Liver (tissue), 8 donors: ENCODE measurements at regions not wholly inside any gene's neighbourhood (a gene's known extent, or its start where the extent isn't known, plus 50 kb on each side); places are given as distances from the start of the nearest gene placed in this dataset.

ENCODE experiments used
- DNase-seq: peaks from one replicate; pipeline ENCODE4 v3.0.0-alpha.2; 2017; ENCODE audit warnings: low spot score
- H3K27ac ChIP-seq, 2 donors: one replicate each; pipeline ENCODE4 v1.7.0; 2013; ENCODE audit warnings: inconsistent platforms in 2 of 2, low read length in 2 of 2, control low read depth in 1 of 2, low read depth in 1 of 2, mild to moderate bottlenecking in 1 of 2
- H3K27me3 ChIP-seq, 4 donors: one replicate each; pipeline versions ENCODE4 v1.6.1 to v1.7.0; 2013; ENCODE audit warnings: low read length in 3 of 4, inconsistent platforms in 1 of 4, mild to moderate bottlenecking in 1 of 4, moderate library complexity in 1 of 4; ENCODE audit not compliant: control insufficient read depth in 4 of 4, insufficient read depth in 4 of 4
- H3K36me3 ChIP-seq, 4 donors: one replicate each; pipeline versions ENCODE4 v1.6.1 to v1.7.0; 2013; ENCODE audit warnings: low read length in 3 of 4, mild to moderate bottlenecking in 3 of 4, low read depth in 1 of 4, moderate library complexity in 1 of 4; ENCODE audit not compliant: control insufficient read depth in 4 of 4, insufficient read depth in 3 of 4
- H3K4me1 ChIP-seq, 4 donors: one replicate each; pipeline versions ENCODE4 v1.6.1 to v1.7.0; 2013; ENCODE audit warnings: low read length in 3 of 4, mild to moderate bottlenecking in 3 of 4, moderate library complexity in 1 of 4; ENCODE audit not compliant: control insufficient read depth in 4 of 4, insufficient read depth in 4 of 4
- H3K4me3 ChIP-seq, 3 donors: one replicate each; pipeline versions ENCODE4 v1.6.1 to v1.7.0; 2013; ENCODE audit warnings: low read length in 3 of 3, control low read depth in 1 of 3, low read depth in 1 of 3, mild to moderate bottlenecking in 1 of 3
- H3K9ac ChIP-seq, 2 donors: one replicate each; pipeline ENCODE4 v1.7.0; 2013; ENCODE audit warnings: low read length in 2 of 2, mild to moderate bottlenecking in 2 of 2, moderate library complexity in 2 of 2, control low read depth in 1 of 2, low read depth in 1 of 2
- H3K9me3 ChIP-seq, 4 donors: one replicate each; pipeline versions ENCODE4 v1.6.1 to v1.7.0; 2013; ENCODE audit warnings: low read length in 3 of 4; ENCODE audit not compliant: control insufficient read depth in 4 of 4
- CTCF ChIP-seq: fragments of 150-350 bp; IDR thresholded peaks from 2 replicates; pipeline ENCODE4 v1.5.1; 2017; ENCODE audit warnings: improper control_type of control experiment, low read depth, low read length; ENCODE audit not compliant: missing input control
- EGR1 ChIP-seq, 2 donors: IDR thresholded peaks; 2 replicates each; pipeline ENCODE4 v1.6.1; 2016 to 2018; ENCODE audit warnings: antibody characterized with exemption in 2 of 2, low read depth in 2 of 2
- FOXA1 ChIP-seq: IDR thresholded peaks from 2 replicates; pipeline ENCODE4 v1.6.1; 2016; ENCODE audit warnings: antibody characterized with exemption
- FOXA2 ChIP-seq: IDR thresholded peaks from 2 replicates; pipeline ENCODE4 v1.6.1; 2016; ENCODE audit warnings: antibody characterized with exemption
- GABPA ChIP-seq, 2 donors: IDR thresholded peaks in 1 of 2; conservative IDR thresholded peaks in 1 of 2; 2 replicates each; pipeline ENCODE4 v1.6.1; 2016; ENCODE audit warnings: antibody characterized with exemption in 2 of 2, mild to moderate bottlenecking in 1 of 2, moderate library complexity in 1 of 2
- HNF4A ChIP-seq, 2 donors: conservative IDR thresholded peaks; 2 replicates each; pipeline ENCODE4 v1.6.1; 2016; ENCODE audit warnings: antibody characterized with exemption in 2 of 2, mild to moderate bottlenecking in 2 of 2
- HNF4G ChIP-seq: IDR thresholded peaks from 2 replicates; pipeline ENCODE4 v1.6.1; 2016; ENCODE audit warnings: antibody characterized with exemption
- JUND ChIP-seq, 2 donors: IDR thresholded peaks; 2 replicates each; pipeline ENCODE4 v1.6.1; 2016; ENCODE audit warnings: antibody characterized with exemption in 2 of 2
- MAX ChIP-seq: IDR thresholded peaks from 2 replicates; pipeline ENCODE4 v1.6.1; 2016; ENCODE audit warnings: antibody characterized with exemption
- NR2F2 ChIP-seq: IDR thresholded peaks from 2 replicates; pipeline ENCODE4 v1.6.1; 2016; ENCODE audit warnings: antibody characterized with exemption
- RAD21 ChIP-seq, 2 donors: IDR thresholded peaks; 2 replicates each; pipeline ENCODE4 v1.6.1; 2016; ENCODE audit warnings: antibody characterized with exemption in 2 of 2, mild to moderate bottlenecking in 2 of 2
- RXRA ChIP-seq, 2 donors: IDR thresholded peaks; 2 replicates each; pipeline ENCODE4 v1.6.1; 2017 to 2018; ENCODE audit warnings: antibody characterized with exemption in 2 of 2, mild to moderate bottlenecking in 1 of 2
- SP1 ChIP-seq: IDR thresholded peaks from 2 replicates; pipeline ENCODE4 v1.6.1; 2018; ENCODE audit warnings: antibody characterized with exemption, mild to moderate bottlenecking
- TAF1 ChIP-seq: conservative IDR thresholded peaks from 2 replicates; pipeline ENCODE4 v1.6.1; 2016; ENCODE audit warnings: antibody characterized with exemption, mild to moderate bottlenecking
- YY1 ChIP-seq: IDR thresholded peaks from 2 replicates; pipeline ENCODE4 v1.6.1; 2016; ENCODE audit warnings: antibody characterized with exemption, mild to moderate bottlenecking
- ZBTB33 ChIP-seq: IDR thresholded peaks from 2 replicates; pipeline ENCODE4 v1.6.1; 2016; ENCODE audit warnings: antibody characterized with exemption
- WGBS: extraction: QIAGEN DNeasy Blood & Tissue Kit; methylation state at CpG from one replicate; pipeline ENCODE4 v1.1.7; 2013; 5-methylcytosine and 5-hydroxymethylcytosine counted together
- TF ChIP-seq, protein P1 (sequence below): IDR thresholded peaks from 2 replicates; pipeline ENCODE4 v1.6.1; 2016; ENCODE audit warnings: antibody characterized with exemption
- TF ChIP-seq, protein P2 (sequence below): IDR thresholded peaks from 2 replicates; pipeline ENCODE4 v1.6.1; 2016; ENCODE audit warnings: antibody characterized with exemption, mild to moderate bottlenecking
- donor health status: healthy.
- donor health status: healthy.
- donor health status: healthy.
- donor health status: healthy.
- donor health status: healthy.

GRCh38 chr5:39835371-39835770 lies 410.6 kb upstream of the DAB2 start:
- peaks cover 2 to 9% (median 4%) of the 10 kb centered on the region in 4 donors for H3K9me3 ChIP-seq
- H3K27ac ChIP-seq: no peak overlapping the region
- no peaks in the 10 kb centered on the region for H3K4me1 ChIP-seq
- no peaks in the 10 kb centered on the region for H3K36me3 ChIP-seq
- H3K4me3 ChIP-seq: no peak overlapping the region
- H3K9ac ChIP-seq: no peak overlapping the region
- DNase-seq: no peak
- 89% methylated on average over 3 of the region's 3 CpGs for WGBS
- TF ChIP-seq, protein P1, sequence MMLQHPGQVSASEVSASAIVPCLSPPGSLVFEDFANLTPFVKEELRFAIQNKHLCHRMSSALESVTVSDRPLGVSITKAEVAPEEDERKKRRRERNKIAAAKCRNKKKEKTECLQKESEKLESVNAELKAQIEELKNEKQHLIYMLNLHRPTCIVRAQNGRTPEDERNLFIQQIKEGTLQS: no peak
- TF ChIP-seq SP1 (no peak), TAF1 (no peak), NR2F2 (no peak), HNF4G (no peak), HNF4A (conservative IDR thresholded peaks at IDR 0.05) (no peak), RXRA (IDR thresholded peaks at IDR 0.05) (no peak), EGR1 (IDR thresholded peaks at IDR 0.05; ENCODE audit: low read depth in 2 of 2) (no peak), RAD21 (IDR thresholded peaks at IDR 0.05) (no peak), MAX (no peak), JUND (IDR thresholded peaks at IDR 0.05) (no peak), FOXA2 (no peak), CTCF (no peak)
- peaks cover 0 to 4% (median 0%) of the 10 kb centered on the region in 4 donors for H3K27me3 ChIP-seq

DNA sequence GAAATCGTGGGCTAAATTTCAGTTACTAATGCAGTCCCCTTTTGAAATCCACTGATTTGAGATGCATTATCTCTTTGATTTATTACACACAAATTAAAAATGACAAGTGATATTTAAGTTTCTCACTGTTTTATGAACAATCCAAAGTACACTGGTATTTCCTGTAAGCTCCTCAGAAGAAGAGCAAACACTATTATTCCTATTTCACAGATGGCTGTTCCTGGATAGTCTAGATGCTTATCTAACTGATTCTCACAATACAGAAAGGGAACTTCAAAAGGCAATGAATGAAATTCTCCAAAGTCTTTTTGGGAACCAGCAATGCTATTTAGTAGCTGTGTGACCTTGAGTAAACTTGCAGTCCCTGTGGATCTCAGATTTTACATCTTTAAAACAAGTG lies 404.7 kb upstream of the DAB2 start:
- Histone ChIP-seq H3K36me3 (no peaks in the 10 kb centered on the region), H3K4me3 (no peak overlapping the region), H3K27ac (no peak overlapping the region), H3K27me3 (peaks cover 0 to 4% (median 0%) of the 10 kb centered on the region in 4 donors), H3K9ac (no peak overlapping the region), H3K9me3 (no peaks in the 10 kb centered on the region), H3K4me1 (no peaks in the 10 kb centered on the region)
- WGBS: 90% methylated on average over 1 of the region's 1 CpG
- no peak for DNase-seq
- TF ChIP-seq TAF1 (no peak), YY1 (no peak), HNF4A (conservative IDR thresholded peaks at IDR 0.05) (no peak), NR2F2 (no peak), FOXA2 (no peak), HNF4G (no peak), RAD21 (IDR thresholded peaks at IDR 0.05) (no peak), RXRA (IDR thresholded peaks at IDR 0.05) (no peak), FOXA1 (no peak), SP1 (no peak), GABPA (IDR thresholded peaks at IDR 0.05 in 1 of 2, conservative IDR thresholded peaks at IDR 0.05 in 1 of 2) (no peak), EGR1 (IDR thresholded peaks at IDR 0.05; ENCODE audit: low read depth in 2 of 2) (no peak), JUND (IDR thresholded peaks at IDR 0.05) (no peak), MAX (no peak), ZBTB33 (no peak), CTCF (no peak)
- TF ChIP-seq, protein P2, sequence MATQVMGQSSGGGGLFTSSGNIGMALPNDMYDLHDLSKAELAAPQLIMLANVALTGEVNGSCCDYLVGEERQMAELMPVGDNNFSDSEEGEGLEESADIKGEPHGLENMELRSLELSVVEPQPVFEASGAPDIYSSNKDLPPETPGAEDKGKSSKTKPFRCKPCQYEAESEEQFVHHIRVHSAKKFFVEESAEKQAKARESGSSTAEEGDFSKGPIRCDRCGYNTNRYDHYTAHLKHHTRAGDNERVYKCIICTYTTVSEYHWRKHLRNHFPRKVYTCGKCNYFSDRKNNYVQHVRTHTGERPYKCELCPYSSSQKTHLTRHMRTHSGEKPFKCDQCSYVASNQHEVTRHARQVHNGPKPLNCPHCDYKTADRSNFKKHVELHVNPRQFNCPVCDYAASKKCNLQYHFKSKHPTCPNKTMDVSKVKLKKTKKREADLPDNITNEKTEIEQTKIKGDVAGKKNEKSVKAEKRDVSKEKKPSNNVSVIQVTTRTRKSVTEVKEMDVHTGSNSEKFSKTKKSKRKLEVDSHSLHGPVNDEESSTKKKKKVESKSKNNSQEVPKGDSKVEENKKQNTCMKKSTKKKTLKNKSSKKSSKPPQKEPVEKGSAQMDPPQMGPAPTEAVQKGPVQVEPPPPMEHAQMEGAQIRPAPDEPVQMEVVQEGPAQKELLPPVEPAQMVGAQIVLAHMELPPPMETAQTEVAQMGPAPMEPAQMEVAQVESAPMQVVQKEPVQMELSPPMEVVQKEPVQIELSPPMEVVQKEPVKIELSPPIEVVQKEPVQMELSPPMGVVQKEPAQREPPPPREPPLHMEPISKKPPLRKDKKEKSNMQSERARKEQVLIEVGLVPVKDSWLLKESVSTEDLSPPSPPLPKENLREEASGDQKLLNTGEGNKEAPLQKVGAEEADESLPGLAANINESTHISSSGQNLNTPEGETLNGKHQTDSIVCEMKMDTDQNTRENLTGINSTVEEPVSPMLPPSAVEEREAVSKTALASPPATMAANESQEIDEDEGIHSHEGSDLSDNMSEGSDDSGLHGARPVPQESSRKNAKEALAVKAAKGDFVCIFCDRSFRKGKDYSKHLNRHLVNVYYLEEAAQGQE: no peak
- TF ChIP-seq, protein P1: no peak
